ENCODE measurements at regions not wholly inside any gene's neighbourhood (a gene's known extent, or its start where the extent isn't known, plus 50 kb on each side); places are given as distances from the start of the nearest gene placed in this dataset.

GRCh38 chr7:114345494-114345893, 69.1 kb upstream of the FOXP2 start:
- no peak overlapping the region for H3K4ac ChIP-seq (ENCODE audit: low read depth, low read length)
- Mint-ChIP-seq H3K27ac (no peak overlapping the region), H3K27me3 (ENCODE audit: low read depth) (no peaks in the 10 kb centered on the region), H3K36me3 (ENCODE audit: insufficient read depth in 1 of 3, low read depth in 3 of 3) (no peaks in the 10 kb centered on the region), H3K9me3 (no peaks in the 10 kb centered on the region), H3K4me1 (peaks cover 0 to 5% of the 10 kb centered on the region in 2 experiments; a peak in 2 of 4 replicates), H3K4me3 (no peak overlapping the region)
- H4K91ac ChIP-seq (ENCODE audit: insufficient read length, low read depth, low read length): no peak overlapping the region
- no peak overlapping the region for H3K4me2 ChIP-seq (ENCODE audit: insufficient read depth, insufficient read length, low read length)
- H3T11ph ChIP-seq (ENCODE audit: low read length): no peak overlapping the region
- no peak overlapping the region for H3K14ac ChIP-seq (ENCODE audit: insufficient read depth, low read length)
- H4K5ac ChIP-seq (ENCODE audit: insufficient read length, low read depth, low read length): no peak overlapping the region
- no peaks in the 10 kb centered on the region for H3K23me2 ChIP-seq (ENCODE audit: insufficient read length, low read depth, low read length, poor library complexity, severe bottlenecking)
- no peak overlapping the region for H2BK15ac ChIP-seq (ENCODE audit: low read depth, low read length)
- TF ChIP-seq CTCF (conservative IDR thresholded peaks at IDR 0.05): no peak
- H3K56ac ChIP-seq (ENCODE audit: insufficient read length, low read depth, low read length): no peak overlapping the region
- WGBS (ENCODE audit: extremely low coverage, insufficient read length, low lambda C conversion rate): no CpG with 5 or more reads among the region's 2 CpGs
- no peak overlapping the region for H2AFZ ChIP-seq (ENCODE audit: low read length)
- no peak overlapping the region for H3K18ac ChIP-seq (ENCODE audit: insufficient read length, low read depth, low read length)
- no peak overlapping the region for H2BK120ac ChIP-seq (ENCODE audit: low read depth, low read length, poor library complexity, severe bottlenecking)
- no peaks in the 10 kb centered on the region for H3K27me3 ChIP-seq (ENCODE audit: insufficient read depth, low read length)
- H3K4me1 ChIP-seq (ENCODE audit: insufficient read depth, low read length): no peaks in the 10 kb centered on the region
- no peak overlapping the region for H2AK5ac ChIP-seq (ENCODE audit: insufficient read length, low read length)
- H3K27ac ChIP-seq (ENCODE audit: insufficient read length, low read depth, low read length): no peak overlapping the region
- no peak overlapping the region for H2BK5ac ChIP-seq (ENCODE audit: insufficient read length, low read length)
- no peaks in the 10 kb centered on the region for H3K79me2 ChIP-seq (ENCODE audit: insufficient read depth, low read length)
- H3K23ac ChIP-seq (ENCODE audit: insufficient read length, low read depth, low read length): no peak overlapping the region
- no peak overlapping the region for H3K9ac ChIP-seq (ENCODE audit: extremely low read depth, insufficient read length, low read length)
- no peak for DNase-seq
- H4K8ac ChIP-seq (replicated peaks; ENCODE audit: insufficient read length, low read depth, low read length): no peak overlapping the region
- H3K9me3 ChIP-seq (ENCODE audit: control insufficient read depth, low read depth, low read length): no peaks in the 10 kb centered on the region
- H4K20me1 ChIP-seq (ENCODE audit: control insufficient read depth, insufficient read depth, insufficient read length): no peaks in the 10 kb centered on the region
- no peaks in the 10 kb centered on the region for H3K79me1 ChIP-seq (ENCODE audit: insufficient read depth, low read depth, low read length, poor library complexity, severe bottlenecking)
- no peak overlapping the region for H2BK12ac ChIP-seq (ENCODE audit: insufficient read length, low read depth, low read length)
- H2BK20ac ChIP-seq (ENCODE audit: low read depth, low read length, poor library complexity, severe bottlenecking): no peak overlapping the region
